PC-9 (cell line): ENCODE measurements at regions not wholly inside any gene's neighbourhood (a gene's known extent, or its start where the extent isn't known, plus 50 kb on each side); places are given as distances from the start of the nearest gene placed in this dataset.

ENCODE experiments used
- BruUV-seq: library from RNA; stranded (reverse); fragments of 400-500 nt; replicated peaks from 2 replicates; lab custom pipeline; 2021; lab: Mats Ljungman, UMichigan
- CTCF ChIA-PET: fragments of 300-600 bp; sonication (Branson Sonifier 250); formaldehyde crosslinking; loops from one replicate; lab custom pipeline; 2022; ENCODE audit warnings: antibody characterized with exemption; lab: Charles Lee
- POLR2A ChIA-PET: fragments of 300-600 bp; sonication (Branson Sonifier 250); formaldehyde crosslinking; loops from one replicate; lab custom pipeline; 2022; ENCODE audit warnings: antibody characterized with exemption; ENCODE audit not compliant: unreplicated experiment; lab: Charles Lee
- DNase-seq, 2 experiments: peaks; one replicate each; pipeline versions ENCODE4 v3.0.0 to v3.0.0-alpha.2; 2015 to 2022; ENCODE audit warnings: mixed read lengths in 1 of 2
- H2AFZ ChIP-seq: fragments of 200-600 bp; sonication (generic); 2 replicates; pipeline ENCODE4 v1.8.1; 2017; ENCODE audit warnings: antibody characterized with exemption
- H3F3A ChIP-seq: fragments of 200-600 bp; sonication (generic); 2 replicates; pipeline ENCODE4 v1.8.1; 2017; ENCODE audit warnings: antibody characterized with exemption, mild to moderate bottlenecking, low read depth; ENCODE audit not compliant: insufficient read depth
- H3K27ac ChIP-seq: fragments of 200-600 bp; sonication (generic); 2 replicates; pipeline ENCODE4 v1.6.1; 2016; ENCODE audit warnings: mixed run types
- H3K27me3 ChIP-seq: fragments of 200-600 bp; sonication (generic); 2 replicates; pipeline ENCODE4 v1.6.1; 2016; ENCODE audit warnings: low read depth, mixed run types; ENCODE audit not compliant: insufficient read depth
- H3K36me3 ChIP-seq: fragments of 200-600 bp; sonication (generic); 2 replicates; pipeline ENCODE4 v1.6.1; 2016; ENCODE audit warnings: low read depth, mixed run types
- H3K4me1 ChIP-seq: fragments of 200-600 bp; sonication (generic); replicated peaks from 2 replicates; pipeline ENCODE4 v1.6.1; 2016; ENCODE audit warnings: mixed run types; ENCODE audit not compliant: insufficient read depth
- H3K4me2 ChIP-seq: fragments of 200-600 bp; sonication (generic); 2 replicates; pipeline ENCODE4 v1.6.1; 2017; ENCODE audit warnings: mixed run types
- H3K4me3 ChIP-seq: fragments of 200-600 bp; sonication (generic); 2 replicates; pipeline ENCODE4 v1.6.1; 2016; ENCODE audit warnings: mixed run types
- H3K79me2 ChIP-seq: fragments of 200-600 bp; sonication (generic); 2 replicates; pipeline ENCODE4 v1.6.1; 2017; ENCODE audit warnings: low read depth, mixed run types
- H3K9me2 ChIP-seq: fragments of 200-600 bp; sonication (generic); 2 replicates; pipeline ENCODE4 v1.8.1; 2017; ENCODE audit warnings: mild to moderate bottlenecking; ENCODE audit not compliant: insufficient read depth
- H3K9me3 ChIP-seq: fragments of 200-600 bp; sonication (generic); 2 replicates; pipeline ENCODE4 v1.8.1; 2016; ENCODE audit warnings: low read depth; ENCODE audit not compliant: insufficient read depth
- H4K20me1 ChIP-seq: fragments of 200-600 bp; sonication (generic); 2 replicates; pipeline ENCODE4 v1.8.1; 2017; ENCODE audit not compliant: insufficient read depth
- EZH2 ChIP-seq: fragments of 200-600 bp; sonication (generic); IDR thresholded peaks from 2 replicates; pipeline ENCODE4 v1.8.0; 2017; ENCODE audit warnings: antibody characterized with exemption, low read depth
- intact Hi-C: fragments of 100-400 bp; cut with micrococcal nuclease; formaldehyde crosslinking; loops from one replicate; pipeline ENCODE4 v1.10.0; 2022; ENCODE audit not compliant: unreplicated experiment
- TF ChIP-seq, protein P1 (sequence below): fragments of 200-600 bp; sonication (generic); conservative IDR thresholded peaks from 2 replicates; pipeline ENCODE4 v1.6.1; 2017; ENCODE audit warnings: mixed run types, antibody characterized with exemption, mild to moderate bottlenecking, moderate library complexity

DNA sequence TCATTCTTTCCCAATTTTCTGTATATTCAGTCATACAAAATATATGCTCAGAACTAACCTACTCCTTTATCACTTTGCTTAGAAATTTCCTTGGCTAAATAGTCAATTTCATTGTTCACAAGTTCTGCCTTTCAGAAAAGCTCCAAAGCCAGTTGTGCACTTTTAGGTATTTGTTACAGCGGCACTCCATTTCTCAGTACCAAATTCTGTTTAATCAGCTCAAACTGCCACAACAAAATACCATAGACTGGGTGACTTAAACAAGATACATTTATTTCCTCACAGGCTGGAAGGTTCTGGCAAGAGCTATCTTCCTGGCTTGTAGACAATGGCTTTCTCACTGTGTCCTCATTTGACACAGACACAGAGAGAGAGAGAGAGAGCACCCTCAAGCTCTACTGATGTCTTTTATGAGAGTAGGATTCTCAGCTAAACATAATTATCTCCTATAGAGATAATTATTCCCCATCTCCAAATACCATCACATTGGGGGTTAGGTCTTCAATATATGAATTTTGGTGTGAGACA lies 188.8 kb upstream of the FSTL5 start:
- H3K4me2 ChIP-seq, result no peak overlapping the region
- no peaks in the 10 kb centered on the region for H3K4me1 ChIP-seq
- no peak for TF ChIP-seq EZH2
- TF ChIP-seq, protein P1, sequence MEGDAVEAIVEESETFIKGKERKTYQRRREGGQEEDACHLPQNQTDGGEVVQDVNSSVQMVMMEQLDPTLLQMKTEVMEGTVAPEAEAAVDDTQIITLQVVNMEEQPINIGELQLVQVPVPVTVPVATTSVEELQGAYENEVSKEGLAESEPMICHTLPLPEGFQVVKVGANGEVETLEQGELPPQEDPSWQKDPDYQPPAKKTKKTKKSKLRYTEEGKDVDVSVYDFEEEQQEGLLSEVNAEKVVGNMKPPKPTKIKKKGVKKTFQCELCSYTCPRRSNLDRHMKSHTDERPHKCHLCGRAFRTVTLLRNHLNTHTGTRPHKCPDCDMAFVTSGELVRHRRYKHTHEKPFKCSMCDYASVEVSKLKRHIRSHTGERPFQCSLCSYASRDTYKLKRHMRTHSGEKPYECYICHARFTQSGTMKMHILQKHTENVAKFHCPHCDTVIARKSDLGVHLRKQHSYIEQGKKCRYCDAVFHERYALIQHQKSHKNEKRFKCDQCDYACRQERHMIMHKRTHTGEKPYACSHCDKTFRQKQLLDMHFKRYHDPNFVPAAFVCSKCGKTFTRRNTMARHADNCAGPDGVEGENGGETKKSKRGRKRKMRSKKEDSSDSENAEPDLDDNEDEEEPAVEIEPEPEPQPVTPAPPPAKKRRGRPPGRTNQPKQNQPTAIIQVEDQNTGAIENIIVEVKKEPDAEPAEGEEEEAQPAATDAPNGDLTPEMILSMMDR, result no peak
- no peaks in the 10 kb centered on the region for H3K79me2 ChIP-seq
- H3K9me3 ChIP-seq, result no peaks in the 10 kb centered on the region
- H3K27ac ChIP-seq, result no peak overlapping the region
- ChIA-PET POLR2A (no interaction called here), CTCF (interaction anchor here (0.6 kb wide), 1 partner anchor 44 kb away, joined by 3 read pairs; no protein-coding TSS in a partner anchor)
- H2AFZ ChIP-seq, result no peak overlapping the region
- intact Hi-C loops, result no loop called here
- no peaks in the 10 kb centered on the region for H3K27me3 ChIP-seq
- no TSS peak for BruUV-seq
- no peaks in the 10 kb centered on the region for H3K36me3 ChIP-seq
- H4K20me1 ChIP-seq, result no peaks in the 10 kb centered on the region
- no peak overlapping the region for H3K4me3 ChIP-seq
- no peaks in the 10 kb centered on the region for H3K9me2 ChIP-seq
- no peaks in the 10 kb centered on the region for H3F3A ChIP-seq
- no peak for DNase-seq

DNA sequence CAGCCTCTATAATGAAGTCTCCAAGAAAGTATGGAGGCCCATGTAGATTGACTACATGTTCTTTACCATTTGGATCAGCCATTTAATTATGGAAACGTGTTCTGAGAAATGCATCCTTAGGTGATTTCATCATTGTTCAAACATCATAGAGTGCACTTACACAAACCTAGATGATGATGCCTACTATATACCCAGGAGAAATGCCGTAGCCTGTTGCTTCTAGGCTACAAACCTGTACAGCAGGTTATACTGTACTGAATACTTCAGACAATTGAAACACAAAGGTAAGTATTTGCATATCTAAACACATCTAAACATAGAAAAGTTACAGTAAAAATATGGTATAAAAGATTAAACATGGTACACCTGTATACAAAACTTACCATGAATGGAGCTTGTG lies 186.5 kb upstream of the FSTL5 start:
- DNase-seq, result no peak
- Histone ChIP-seq H4K20me1 (no peaks in the 10 kb centered on the region), H3K4me3 (no peak overlapping the region), H3K79me2 (no peaks in the 10 kb centered on the region), H3K27me3 (no peaks in the 10 kb centered on the region), H3F3A (no peaks in the 10 kb centered on the region), H3K9me3 (no peaks in the 10 kb centered on the region), H3K27ac (no peak overlapping the region), H2AFZ (no peak overlapping the region), H3K9me2 (no peaks in the 10 kb centered on the region), H3K4me2 (no peak overlapping the region), H3K36me3 (no peaks in the 10 kb centered on the region), H3K4me1 (no peaks in the 10 kb centered on the region)
- BruUV-seq, result no TSS peak
- TF ChIP-seq EZH2, result no peak
- TF ChIP-seq, protein P1, result no peak
- intact Hi-C loops, result no loop called here
- ChIA-PET CTCF (no interaction called here), POLR2A (no interaction called here)

DNA sequence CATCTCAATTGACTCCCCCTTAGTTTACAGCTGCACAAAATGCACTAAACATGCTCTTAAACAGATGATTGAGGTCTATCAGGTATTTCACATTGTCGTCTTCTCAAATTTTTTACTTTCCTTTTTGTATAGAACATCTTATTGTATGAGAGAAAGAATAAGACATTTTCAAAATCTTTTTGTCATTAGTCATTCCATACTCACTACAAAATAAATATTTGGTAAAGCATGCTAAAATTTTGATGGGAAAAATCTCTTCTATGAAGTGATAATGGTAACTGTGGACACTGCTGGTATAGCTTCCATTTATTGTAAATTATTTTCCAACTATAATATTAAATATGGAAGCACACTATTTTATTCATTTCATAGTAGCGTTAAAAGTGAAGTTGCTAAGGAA lies 185.6 kb upstream of the FSTL5 start:
- H3K9me3 ChIP-seq, result no peaks in the 10 kb centered on the region
- H3K79me2 ChIP-seq, result no peaks in the 10 kb centered on the region
- no peaks in the 10 kb centered on the region for H3K4me1 ChIP-seq
- no peak overlapping the region for H2AFZ ChIP-seq
- intact Hi-C loops, result no loop called here
- POLR2A ChIA-PET, result no interaction called here
- no peak for TF ChIP-seq EZH2
- TF ChIP-seq, protein P1, result no peak
- H3K4me3 ChIP-seq, result no peak overlapping the region
- no peaks in the 10 kb centered on the region for H4K20me1 ChIP-seq
- H3K9me2 ChIP-seq, result no peaks in the 10 kb centered on the region
- no peak overlapping the region for H3K27ac ChIP-seq
- H3K4me2 ChIP-seq, result peak overlapping the region; percentile 23; the same call in 1 of the 2 replicates
- CTCF ChIA-PET, result no interaction called here
- H3K27me3 ChIP-seq, result no peaks in the 10 kb centered on the region
- no peaks in the 10 kb centered on the region for H3F3A ChIP-seq
- no peaks in the 10 kb centered on the region for H3K36me3 ChIP-seq
- BruUV-seq, result no TSS peak
- DNase-seq, result no peak
